ENCODE measurements at regions not wholly inside any gene's neighbourhood (a gene's known extent, or its start where the extent isn't known, plus 50 kb on each side); places are given as distances from the start of the nearest gene placed in this dataset.

GRCh38 chr3:83076041-83076440 is 1314.6 kb upstream of the GBE1 start:
- H3K36me3 ChIP-seq (ENCODE audit: control insufficient read depth, insufficient read depth, low read length, severe bottlenecking): no peaks in the 10 kb centered on the region
- no peak overlapping the region for H3K9ac ChIP-seq (ENCODE audit: low read length)
- H3K9me3 ChIP-seq (ENCODE audit: control insufficient read depth, low read length): no peaks in the 10 kb centered on the region
- DNase-seq (ENCODE audit: low read depth): no peak
- no peaks in the 10 kb centered on the region for H3K27me3 ChIP-seq (replicated peaks; ENCODE audit: control insufficient read depth, insufficient read depth, low read length)
- H3K4me3 ChIP-seq (ENCODE audit: low read length): no peak overlapping the region
- no peaks in the 10 kb centered on the region for H3K4me1 ChIP-seq (ENCODE audit: control insufficient read depth, insufficient read depth, low read length)

GRCh38 chr3:83074485-83074884 is 1313.0 kb upstream of the GBE1 start:
- Histone ChIP-seq H3K4me3 (ENCODE audit: low read length) (no peak overlapping the region), H3K9ac (ENCODE audit: low read length) (no peak overlapping the region)

DNA sequence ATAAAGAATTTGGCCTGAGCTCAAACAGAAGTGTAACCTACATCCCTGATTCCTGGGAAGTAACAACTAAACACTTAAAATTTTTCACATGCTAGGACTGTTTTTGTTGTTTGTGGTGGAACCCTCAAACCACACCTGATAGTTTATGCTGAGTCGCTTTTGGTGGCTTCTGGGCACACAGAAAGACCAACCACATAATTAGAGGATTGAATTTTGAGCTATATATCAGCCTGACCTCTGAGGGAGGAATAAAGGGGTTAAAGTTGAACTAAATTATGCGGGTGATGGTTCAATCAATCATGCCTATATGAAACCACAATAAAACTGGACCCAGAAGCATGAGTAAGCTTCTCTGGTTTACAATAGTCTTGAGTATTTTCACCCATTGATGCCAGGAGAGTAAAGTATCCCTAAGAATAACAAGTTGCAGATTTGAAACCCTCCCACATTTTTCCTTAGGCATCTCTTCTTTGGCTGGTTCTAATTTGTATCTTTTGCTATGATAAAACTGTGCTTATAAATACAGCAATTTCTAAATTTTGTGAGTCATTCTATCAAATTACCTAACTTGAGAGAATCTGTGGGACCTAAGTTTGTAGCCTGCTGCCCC is 1304.5 kb upstream of the GBE1 start:
- Histone ChIP-seq H3K36me3 (ENCODE audit: control insufficient read depth, insufficient read depth, low read length, severe bottlenecking) (no peaks in the 10 kb centered on the region), H3K27me3 (replicated peaks; ENCODE audit: control insufficient read depth, insufficient read depth, low read length) (no peaks in the 10 kb centered on the region), H3K9me3 (ENCODE audit: control insufficient read depth, low read length) (peaks cover 6% of the 10 kb centered on the region), H3K4me1 (ENCODE audit: control insufficient read depth, insufficient read depth, low read length) (no peaks in the 10 kb centered on the region), H3K4me3 (ENCODE audit: low read length) (no peak overlapping the region), H3K9ac (ENCODE audit: low read length) (no peak overlapping the region)
- no peak for DNase-seq (ENCODE audit: low read depth)

More at GRCh38 chr3:83074485-83074884, 1313.0 kb upstream of the GBE1 start:
- no peaks in the 10 kb centered on the region for H3K9me3 ChIP-seq (ENCODE audit: control insufficient read depth, low read length)
- no peaks in the 10 kb centered on the region for H3K36me3 ChIP-seq (ENCODE audit: control insufficient read depth, insufficient read depth, low read length, severe bottlenecking)
- no peaks in the 10 kb centered on the region for H3K4me1 ChIP-seq (ENCODE audit: control insufficient read depth, insufficient read depth, low read length)
- DNase-seq (ENCODE audit: low read depth): no peak
- H3K27me3 ChIP-seq (replicated peaks; ENCODE audit: control insufficient read depth, insufficient read depth, low read length): no peaks in the 10 kb centered on the region

DNA sequence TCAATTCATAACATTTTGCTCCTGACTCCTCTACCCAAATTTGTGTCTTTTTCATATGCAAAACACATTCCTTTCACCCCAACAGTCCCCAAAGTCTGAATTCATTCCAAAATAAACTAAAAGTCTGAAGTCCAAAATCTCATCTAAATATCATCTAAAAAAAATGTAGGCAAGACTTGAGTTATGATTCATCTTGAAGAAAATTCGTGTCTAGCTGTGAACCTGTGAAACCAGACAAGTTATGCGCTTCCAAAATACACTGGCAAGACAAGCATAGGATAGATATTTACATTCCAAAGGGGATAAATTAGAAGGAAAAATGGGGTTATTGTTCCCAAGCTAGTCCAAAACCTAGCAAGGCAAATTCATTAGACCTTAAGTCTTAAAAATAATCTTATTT is 1302.0 kb upstream of the GBE1 start:
- Histone ChIP-seq H3K36me3 (ENCODE audit: control insufficient read depth, insufficient read depth, low read length, severe bottlenecking) (no peaks in the 10 kb centered on the region), H3K9me3 (ENCODE audit: control insufficient read depth, low read length) (peaks cover 6% of the 10 kb centered on the region), H3K4me1 (ENCODE audit: control insufficient read depth, insufficient read depth, low read length) (no peaks in the 10 kb centered on the region), H3K27me3 (replicated peaks; ENCODE audit: control insufficient read depth, insufficient read depth, low read length) (no peaks in the 10 kb centered on the region), H3K4me3 (ENCODE audit: low read length) (no peak overlapping the region), H3K9ac (ENCODE audit: low read length) (no peak overlapping the region)
- no peak for DNase-seq (ENCODE audit: low read depth)

GRCh38 chr3:83048556-83048955 is 1287.1 kb upstream of the GBE1 start:
- H3K9ac ChIP-seq (ENCODE audit: low read length): no peak overlapping the region
- no peaks in the 10 kb centered on the region for H3K4me1 ChIP-seq (ENCODE audit: control insufficient read depth, insufficient read depth, low read length)
- H3K4me3 ChIP-seq (ENCODE audit: low read length): no peak overlapping the region
- DNase-seq (ENCODE audit: low read depth): no peak
- H3K36me3 ChIP-seq (ENCODE audit: control insufficient read depth, insufficient read depth, low read length, severe bottlenecking): no peaks in the 10 kb centered on the region
- H3K9me3 ChIP-seq (ENCODE audit: control insufficient read depth, low read length): no peaks in the 10 kb centered on the region
- H3K27me3 ChIP-seq (replicated peaks; ENCODE audit: control insufficient read depth, insufficient read depth, low read length): no peaks in the 10 kb centered on the region

- no peak overlapping the region for H3K4me3 ChIP-seq (ENCODE audit: low read length)
- H3K9ac ChIP-seq (ENCODE audit: low read length): no peak overlapping the region
- DNase-seq (ENCODE audit: low read depth): no peak
- no peaks in the 10 kb centered on the region for H3K9me3 ChIP-seq (ENCODE audit: control insufficient read depth, low read length)
- no peaks in the 10 kb centered on the region for H3K27me3 ChIP-seq (replicated peaks; ENCODE audit: control insufficient read depth, insufficient read depth, low read length)
- H3K4me1 ChIP-seq (ENCODE audit: control insufficient read depth, insufficient read depth, low read length): no peaks in the 10 kb centered on the region
- H3K36me3 ChIP-seq (ENCODE audit: control insufficient read depth, insufficient read depth, low read length, severe bottlenecking): no peaks in the 10 kb centered on the region
Observed at GRCh38 chr3:83039422-83039821, 1278.0 kb upstream of the GBE1 start.

GRCh38 chr3:83035704-83036010 is 1274.2 kb upstream of the GBE1 start:
- Histone ChIP-seq H3K36me3 (ENCODE audit: control insufficient read depth, insufficient read depth, low read length, severe bottlenecking) (no peaks in the 10 kb centered on the region), H3K4me3 (ENCODE audit: low read length) (no peak overlapping the region), H3K4me1 (ENCODE audit: control insufficient read depth, insufficient read depth, low read length) (no peaks in the 10 kb centered on the region), H3K9me3 (ENCODE audit: control insufficient read depth, low read length) (no peaks in the 10 kb centered on the region), H3K27me3 (replicated peaks; ENCODE audit: control insufficient read depth, insufficient read depth, low read length) (no peaks in the 10 kb centered on the region), H3K9ac (ENCODE audit: low read length) (no peak overlapping the region)
- DNase-seq (ENCODE audit: low read depth): no peak

DNA sequence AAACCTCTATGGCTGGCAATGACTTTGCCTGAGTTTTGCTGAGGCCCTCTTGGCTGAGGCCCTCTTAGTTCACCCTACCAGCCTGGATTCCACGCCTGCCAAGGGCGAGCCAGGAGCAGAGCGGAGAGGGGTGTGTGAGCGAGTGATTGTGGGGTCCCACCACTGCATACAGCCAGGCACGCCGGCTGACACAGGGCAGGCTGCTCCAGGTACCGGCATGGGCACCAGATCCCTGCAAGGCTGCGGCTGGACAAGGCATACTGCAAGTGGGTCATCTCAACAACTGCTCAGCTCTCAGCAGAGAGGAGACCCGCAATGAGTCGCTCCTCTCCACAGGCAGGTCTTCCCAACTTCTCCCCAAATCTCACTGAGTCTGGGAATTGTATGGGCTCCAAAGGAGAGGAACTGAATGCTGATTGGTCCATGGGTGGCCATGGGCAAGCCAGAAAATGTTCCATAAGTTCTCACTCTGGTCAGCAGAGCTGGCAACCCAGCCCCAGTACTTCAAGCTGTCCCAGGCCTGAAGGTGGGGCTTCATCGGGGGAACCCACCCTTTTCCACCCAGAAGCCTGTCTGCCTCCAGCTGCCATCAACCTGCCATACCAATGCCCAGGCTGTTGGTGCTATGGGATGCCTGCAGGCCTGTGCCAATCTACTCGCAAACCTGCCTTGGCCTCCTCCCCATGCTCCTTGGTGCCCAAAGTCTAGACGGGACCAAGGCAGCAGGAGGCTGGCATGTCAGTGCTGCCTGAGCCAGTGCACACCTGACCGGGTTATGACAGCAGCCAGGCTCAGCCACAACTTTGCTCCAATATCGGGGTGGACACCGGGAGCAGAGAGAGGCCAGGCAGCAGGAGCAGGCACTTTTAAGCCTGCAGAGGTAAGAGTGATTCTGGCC is 1273.6 kb upstream of the GBE1 start:
- no peak overlapping the region for H3K4me3 ChIP-seq (ENCODE audit: low read length)
- H3K9me3 ChIP-seq (ENCODE audit: control insufficient read depth, low read length): no peaks in the 10 kb centered on the region
- H3K4me1 ChIP-seq (ENCODE audit: control insufficient read depth, insufficient read depth, low read length): no peaks in the 10 kb centered on the region
- H3K27me3 ChIP-seq (replicated peaks; ENCODE audit: control insufficient read depth, insufficient read depth, low read length): no peaks in the 10 kb centered on the region
- no peaks in the 10 kb centered on the region for H3K36me3 ChIP-seq (ENCODE audit: control insufficient read depth, insufficient read depth, low read length, severe bottlenecking)
- DNase-seq (ENCODE audit: low read depth): no peak
- H3K9ac ChIP-seq (ENCODE audit: low read length): no peak overlapping the region

GRCh38 chr3:83033133-83033532 is 1271.7 kb upstream of the GBE1 start:
- Histone ChIP-seq H3K9me3 (ENCODE audit: control insufficient read depth, low read length) (no peaks in the 10 kb centered on the region), H3K27me3 (replicated peaks; ENCODE audit: control insufficient read depth, insufficient read depth, low read length) (no peaks in the 10 kb centered on the region), H3K4me1 (ENCODE audit: control insufficient read depth, insufficient read depth, low read length) (no peaks in the 10 kb centered on the region), H3K9ac (ENCODE audit: low read length) (no peak overlapping the region), H3K4me3 (ENCODE audit: low read length) (no peak overlapping the region), H3K36me3 (ENCODE audit: control insufficient read depth, insufficient read depth, low read length, severe bottlenecking) (no peaks in the 10 kb centered on the region)
- no peak for DNase-seq (ENCODE audit: low read depth)

DNA sequence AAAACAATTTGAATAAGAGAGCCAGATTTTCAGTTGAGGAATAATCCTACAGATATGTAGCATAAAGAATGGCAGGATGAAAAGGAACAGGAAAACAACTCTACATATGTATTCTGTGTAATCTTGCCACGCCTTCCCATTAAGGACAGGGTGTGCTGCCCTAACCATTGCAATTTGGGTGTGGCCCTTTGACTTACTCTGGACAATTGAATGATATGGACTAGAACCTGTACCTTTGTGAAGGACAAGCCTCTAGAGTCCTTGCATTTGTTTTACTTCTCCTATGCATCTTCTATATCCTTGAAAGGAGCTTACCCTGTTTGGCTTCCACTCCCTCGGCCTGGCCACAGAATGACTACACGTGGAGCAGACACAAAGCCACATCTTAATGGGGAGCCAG is 1261.6 kb upstream of the GBE1 start:
- no peak overlapping the region for H3K4me3 ChIP-seq (ENCODE audit: low read length)
- no peaks in the 10 kb centered on the region for H3K9me3 ChIP-seq (ENCODE audit: control insufficient read depth, low read length)
- DNase-seq (ENCODE audit: low read depth): no peak
- H3K9ac ChIP-seq (ENCODE audit: low read length): no peak overlapping the region
- no peaks in the 10 kb centered on the region for H3K36me3 ChIP-seq (ENCODE audit: control insufficient read depth, insufficient read depth, low read length, severe bottlenecking)
- no peaks in the 10 kb centered on the region for H3K27me3 ChIP-seq (replicated peaks; ENCODE audit: control insufficient read depth, insufficient read depth, low read length)
- no peaks in the 10 kb centered on the region for H3K4me1 ChIP-seq (ENCODE audit: control insufficient read depth, insufficient read depth, low read length)

DNA sequence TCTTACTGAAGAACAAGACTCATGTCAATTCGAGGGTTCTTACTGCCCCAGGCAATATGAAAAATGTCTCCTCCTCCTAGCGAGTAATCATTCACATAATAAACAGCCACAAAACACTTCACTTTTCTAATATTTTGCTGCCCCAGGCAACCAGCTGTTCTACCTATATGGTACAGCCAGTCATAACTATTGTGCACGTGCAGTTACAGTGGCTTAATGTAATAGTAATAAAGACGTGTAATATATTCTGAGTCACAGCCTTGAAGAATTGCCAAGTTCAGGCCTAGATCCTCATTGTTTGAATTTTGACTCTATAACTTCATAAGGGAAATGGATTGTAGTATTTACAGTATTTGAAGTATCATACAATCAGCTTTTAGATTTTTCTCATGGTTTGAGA is 1250.0 kb upstream of the GBE1 start:
- no peaks in the 10 kb centered on the region for H3K4me1 ChIP-seq (ENCODE audit: control insufficient read depth, insufficient read depth, low read length)
- H3K27me3 ChIP-seq (replicated peaks; ENCODE audit: control insufficient read depth, insufficient read depth, low read length): no peaks in the 10 kb centered on the region
- no peak overlapping the region for H3K4me3 ChIP-seq (ENCODE audit: low read length)
- no peak for DNase-seq (ENCODE audit: low read depth)
- H3K9me3 ChIP-seq (ENCODE audit: control insufficient read depth, low read length): no peaks in the 10 kb centered on the region
- H3K36me3 ChIP-seq (ENCODE audit: control insufficient read depth, insufficient read depth, low read length, severe bottlenecking): no peaks in the 10 kb centered on the region
- no peak overlapping the region for H3K9ac ChIP-seq (ENCODE audit: low read length)
